HEK293 (cell line): ENCODE measurements at regions not wholly inside any gene's neighbourhood (a gene's known extent, or its start where the extent isn't known, plus 50 kb on each side); places are given as distances from the start of the nearest gene placed in this dataset.
A peak's percentile ranks its signal among the peaks of the same experiment; 100 is the strongest.

Source experiments
- CTCF ChIP-seq: fragments of 450-650 bp; formaldehyde crosslinking; IDR thresholded peaks from 2 replicates; pipeline ENCODE4 v1.5.1; 2016; ENCODE audit warnings: missing biosample characterization, missing genetic modification characterization
- KLF9 ChIP-seq: fragments of 450-650 bp; formaldehyde crosslinking; IDR thresholded peaks from 2 replicates; pipeline ENCODE4 v1.5.1; 2016; ENCODE audit warnings: missing biosample characterization, missing genetic modification characterization, low read depth
- MZF1 ChIP-seq: fragments of 450-650 bp; formaldehyde crosslinking; IDR thresholded peaks from 2 replicates; pipeline ENCODE4 v1.5.1; 2017; ENCODE audit warnings: missing biosample characterization, missing genetic modification characterization, borderline replicate concordance
- SP3 ChIP-seq: fragments of 450-650 bp; formaldehyde crosslinking; IDR thresholded peaks from 2 replicates; pipeline ENCODE4 v1.5.1; 2016; ENCODE audit warnings: missing biosample characterization, missing genetic modification characterization
- ZBTB20 ChIP-seq: fragments of 450-650 bp; formaldehyde crosslinking; IDR thresholded peaks from 2 replicates; pipeline ENCODE4 v1.5.1; 2016; ENCODE audit warnings: missing biosample characterization, missing genetic modification characterization
- ZNF148 ChIP-seq: fragments of 450-650 bp; formaldehyde crosslinking; IDR thresholded peaks from 2 replicates; pipeline ENCODE4 v1.5.0; 2017; ENCODE audit warnings: missing biosample characterization, missing genetic modification characterization, borderline replicate concordance
- ZNF223 ChIP-seq: fragments of 450-650 bp; formaldehyde crosslinking; IDR thresholded peaks from 2 replicates; pipeline ENCODE4 v1.5.1; 2016; ENCODE audit warnings: missing biosample characterization, missing genetic modification characterization
- ZSCAN30 ChIP-seq: fragments of 450-650 bp; IDR thresholded peaks from 2 replicates; pipeline ENCODE4 v1.5.1; 2018; ENCODE audit warnings: missing biosample characterization, mild to moderate bottlenecking, missing genetic modification characterization, moderate library complexity
- TF ChIP-seq, protein P1 (sequence below): fragments of 450-650 bp; formaldehyde crosslinking; IDR thresholded peaks from 2 replicates; pipeline ENCODE4 v1.5.1; 2016; ENCODE audit warnings: missing biosample characterization, missing genetic modification characterization, low read depth
- TF ChIP-seq, protein P2 (sequence below): fragments of 450-650 bp; formaldehyde crosslinking; IDR thresholded peaks from 2 replicates; pipeline ENCODE4 v1.5.1; 2016; ENCODE audit warnings: missing biosample characterization, missing genetic modification characterization

DNA sequence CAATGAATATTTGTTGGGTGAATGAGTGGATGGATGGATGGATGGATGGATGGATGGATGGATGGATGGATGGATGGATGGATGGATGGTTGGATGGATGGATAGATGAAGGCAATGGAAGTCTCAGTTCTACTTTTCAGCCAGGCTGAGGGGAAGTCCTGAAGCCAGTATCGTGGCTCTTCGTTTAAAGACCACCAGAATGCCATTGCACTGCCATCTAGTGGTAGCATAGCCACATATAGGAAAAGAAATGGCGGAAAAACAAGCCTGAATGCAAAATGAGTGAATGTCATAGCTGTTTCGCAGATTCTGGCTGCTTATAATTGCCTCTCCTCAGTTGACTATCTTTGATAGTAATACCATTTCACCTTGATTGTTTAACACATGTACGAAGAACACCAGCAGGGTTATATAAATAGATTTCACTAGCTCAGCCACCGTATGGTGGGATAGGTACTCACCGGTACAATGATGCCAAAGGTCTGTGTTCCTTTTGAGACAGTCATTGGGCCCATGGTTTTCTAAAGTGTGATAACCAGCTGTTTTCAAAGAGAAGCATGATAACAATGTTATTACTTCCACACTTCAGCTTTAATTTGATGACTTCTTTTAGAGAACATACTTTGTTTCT is 62.3 kb upstream of the GREB1L start:
- TF ChIP-seq CTCF (tag by site-specific recombination) (peak; percentile 68), SP3 (tag by site-specific recombination) (no peak), KLF9 (tag by site-specific recombination) (no peak), ZNF223 (tag by site-specific recombination) (no peak), ZSCAN30 (no peak), ZNF148 (tag by site-specific recombination) (no peak), ZBTB20 (tag by site-specific recombination) (no peak), MZF1 (tag by site-specific recombination) (no peak)
- TF ChIP-seq, protein P1, sequence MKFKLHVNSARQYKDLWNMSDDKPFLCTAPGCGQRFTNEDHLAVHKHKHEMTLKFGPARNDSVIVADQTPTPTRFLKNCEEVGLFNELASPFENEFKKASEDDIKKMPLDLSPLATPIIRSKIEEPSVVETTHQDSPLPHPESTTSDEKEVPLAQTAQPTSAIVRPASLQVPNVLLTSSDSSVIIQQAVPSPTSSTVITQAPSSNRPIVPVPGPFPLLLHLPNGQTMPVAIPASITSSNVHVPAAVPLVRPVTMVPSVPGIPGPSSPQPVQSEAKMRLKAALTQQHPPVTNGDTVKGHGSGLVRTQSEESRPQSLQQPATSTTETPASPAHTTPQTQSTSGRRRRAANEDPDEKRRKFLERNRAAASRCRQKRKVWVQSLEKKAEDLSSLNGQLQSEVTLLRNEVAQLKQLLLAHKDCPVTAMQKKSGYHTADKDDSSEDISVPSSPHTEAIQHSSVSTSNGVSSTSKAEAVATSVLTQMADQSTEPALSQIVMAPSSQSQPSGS (tag by site-specific recombination) = no peak
- TF ChIP-seq, protein P2, sequence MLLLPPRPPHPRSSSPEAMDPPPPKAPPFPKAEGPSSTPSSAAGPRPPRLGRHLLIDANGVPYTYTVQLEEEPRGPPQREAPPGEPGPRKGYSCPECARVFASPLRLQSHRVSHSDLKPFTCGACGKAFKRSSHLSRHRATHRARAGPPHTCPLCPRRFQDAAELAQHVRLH = no peak
